ENCODE measurements at regions not wholly inside any gene's neighbourhood (a gene's known extent, or its start where the extent isn't known, plus 50 kb on each side); places are given as distances from the start of the nearest gene placed in this dataset.

DNA sequence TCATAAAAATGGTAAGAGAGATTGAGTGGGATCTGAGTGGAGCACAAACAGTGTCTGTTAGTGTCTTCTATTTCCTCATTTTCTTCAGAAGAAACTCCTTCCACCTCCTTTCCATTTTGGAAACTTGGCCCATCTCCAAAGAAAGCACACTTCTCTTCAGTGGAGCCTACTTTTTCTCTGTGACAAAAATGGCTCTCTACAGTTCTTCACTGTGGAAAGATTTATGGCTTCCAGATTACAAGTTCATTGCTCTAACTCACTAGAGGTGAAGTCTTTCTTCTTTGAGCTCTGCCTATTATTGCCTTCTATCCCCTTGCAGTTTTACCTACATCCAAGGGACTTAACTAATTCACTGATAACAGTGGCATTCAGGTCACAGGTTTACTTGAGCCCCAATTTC, 325.8 kb downstream of the ANTXR2 start:
- peaks cover 18% of the 10 kb centered on the region for H3K4me1 Mint-ChIP-seq
- Histone ChIP-seq H3K27ac (ENCODE audit: low read depth, low read length) (no peak overlapping the region), H3K9me3 (ENCODE audit: control insufficient read depth, low read length) (no peaks in the 10 kb centered on the region), H3K27me3 (ENCODE audit: control insufficient read depth, insufficient read depth, low read length, poor library complexity, severe bottlenecking) (peaks cover 20% of the 10 kb centered on the region), H3K36me3 (ENCODE audit: control insufficient read depth, insufficient read depth, low read length) (no peaks in the 10 kb centered on the region), H3K9ac (ENCODE audit: extremely low read depth, low read length, poor library complexity, severe bottlenecking) (no peak overlapping the region), H3K4me3 (ENCODE audit: low read length) (no peak overlapping the region), H3K4me1 (ENCODE audit: control insufficient read depth, insufficient read depth, low read length) (no peaks in the 10 kb centered on the region)
- H3K9me3 Mint-ChIP-seq, result no peaks in the 10 kb centered on the region
- no peak overlapping the region for H3K4me3 Mint-ChIP-seq
- H3K27me3 Mint-ChIP-seq (ENCODE audit: insufficient read depth), result peaks cover 3% of the 10 kb centered on the region
- H3K36me3 Mint-ChIP-seq (ENCODE audit: low read depth), result no peaks in the 10 kb centered on the region
- no peak for DNase-seq
- TF ChIP-seq, protein P1, sequence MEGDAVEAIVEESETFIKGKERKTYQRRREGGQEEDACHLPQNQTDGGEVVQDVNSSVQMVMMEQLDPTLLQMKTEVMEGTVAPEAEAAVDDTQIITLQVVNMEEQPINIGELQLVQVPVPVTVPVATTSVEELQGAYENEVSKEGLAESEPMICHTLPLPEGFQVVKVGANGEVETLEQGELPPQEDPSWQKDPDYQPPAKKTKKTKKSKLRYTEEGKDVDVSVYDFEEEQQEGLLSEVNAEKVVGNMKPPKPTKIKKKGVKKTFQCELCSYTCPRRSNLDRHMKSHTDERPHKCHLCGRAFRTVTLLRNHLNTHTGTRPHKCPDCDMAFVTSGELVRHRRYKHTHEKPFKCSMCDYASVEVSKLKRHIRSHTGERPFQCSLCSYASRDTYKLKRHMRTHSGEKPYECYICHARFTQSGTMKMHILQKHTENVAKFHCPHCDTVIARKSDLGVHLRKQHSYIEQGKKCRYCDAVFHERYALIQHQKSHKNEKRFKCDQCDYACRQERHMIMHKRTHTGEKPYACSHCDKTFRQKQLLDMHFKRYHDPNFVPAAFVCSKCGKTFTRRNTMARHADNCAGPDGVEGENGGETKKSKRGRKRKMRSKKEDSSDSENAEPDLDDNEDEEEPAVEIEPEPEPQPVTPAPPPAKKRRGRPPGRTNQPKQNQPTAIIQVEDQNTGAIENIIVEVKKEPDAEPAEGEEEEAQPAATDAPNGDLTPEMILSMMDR (conservative IDR thresholded peaks at IDR 0.05), result no peak
- no peak overlapping the region for H3K27ac Mint-ChIP-seq

DNA sequence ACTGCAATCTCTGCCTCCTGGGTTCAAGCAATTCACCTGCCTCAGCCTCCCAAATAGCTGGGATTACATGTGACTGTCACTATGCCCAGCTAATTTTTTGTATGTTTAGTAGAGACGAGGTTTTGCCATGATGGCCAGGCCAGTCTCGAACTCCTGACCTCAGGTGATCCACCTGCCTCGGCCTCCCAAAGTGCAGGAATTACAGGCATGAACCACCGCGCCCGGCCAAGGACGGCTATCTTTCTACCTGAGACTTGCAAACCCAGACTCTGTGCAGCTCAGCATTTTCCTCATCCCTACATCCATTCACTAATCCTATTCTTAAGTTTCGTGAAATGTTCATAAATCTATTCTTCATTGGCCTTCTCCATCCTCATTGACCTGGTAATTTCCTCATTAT, 330.0 kb downstream of the ANTXR2 start:
- H3K27me3 ChIP-seq (ENCODE audit: control insufficient read depth, insufficient read depth, low read length, poor library complexity, severe bottlenecking), result peaks cover 20% of the 10 kb centered on the region
- H3K9me3 ChIP-seq (ENCODE audit: control insufficient read depth, low read length), result no peaks in the 10 kb centered on the region
- H3K4me1 ChIP-seq (ENCODE audit: control insufficient read depth, insufficient read depth, low read length), result no peaks in the 10 kb centered on the region
- no peak for DNase-seq
- H3K36me3 Mint-ChIP-seq (ENCODE audit: low read depth), result no peaks in the 10 kb centered on the region
- H3K27me3 Mint-ChIP-seq (ENCODE audit: insufficient read depth), result peaks cover 3% of the 10 kb centered on the region
- H3K36me3 ChIP-seq (ENCODE audit: control insufficient read depth, insufficient read depth, low read length), result no peaks in the 10 kb centered on the region
- 89 to 95% methylated on average over 8 of the region's 8 CpGs for WGBS, 2 experiments (ENCODE audit: insufficient coverage in 1 of 2, insufficient read length in 1 of 2)
- H3K4me1 Mint-ChIP-seq, result peaks cover 10% of the 10 kb centered on the region
- H3K27ac Mint-ChIP-seq, result no peak overlapping the region
- H3K9ac ChIP-seq (ENCODE audit: extremely low read depth, low read length, poor library complexity, severe bottlenecking), result no peak overlapping the region
- no peaks in the 10 kb centered on the region for H3K9me3 Mint-ChIP-seq
- H3K4me3 Mint-ChIP-seq, result no peak overlapping the region
- no peak overlapping the region for H3K27ac ChIP-seq (ENCODE audit: low read depth, low read length)
- TF ChIP-seq, protein P1 (conservative IDR thresholded peaks at IDR 0.05), result no peak
- no peak overlapping the region for H3K4me3 ChIP-seq (ENCODE audit: low read length)

DNA sequence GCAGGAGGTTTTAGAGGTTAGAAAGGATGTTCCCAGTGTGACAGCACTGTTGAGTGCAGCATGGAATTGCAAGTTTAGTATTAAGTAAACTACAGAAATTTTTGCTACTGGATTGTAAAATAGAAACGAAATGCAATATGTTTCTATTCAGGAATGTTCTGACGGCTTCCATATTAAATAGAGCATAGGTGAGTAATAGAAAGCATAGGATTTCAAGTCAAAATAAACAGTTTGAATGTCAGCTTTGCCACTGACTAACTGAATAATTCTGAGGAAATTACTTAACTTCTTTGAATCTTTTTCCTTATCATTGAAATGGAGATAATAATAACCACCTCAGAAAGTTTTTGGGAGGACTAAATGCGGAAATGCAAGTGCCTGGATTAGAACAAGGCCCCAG, 331.9 kb upstream of the GK2 start:
- Mint-ChIP-seq H3K9me3 (no peaks in the 10 kb centered on the region), H3K27ac (no peak overlapping the region), H3K27me3 (ENCODE audit: insufficient read depth) (peaks cover 3% of the 10 kb centered on the region), H3K4me1 (peaks cover 3% of the 10 kb centered on the region), H3K4me3 (no peak overlapping the region), H3K36me3 (ENCODE audit: low read depth) (no peaks in the 10 kb centered on the region)
- TF ChIP-seq, protein P1 (conservative IDR thresholded peaks at IDR 0.05), result no peak
- Histone ChIP-seq H3K36me3 (ENCODE audit: control insufficient read depth, insufficient read depth, low read length) (no peaks in the 10 kb centered on the region), H3K4me3 (ENCODE audit: low read length) (no peak overlapping the region), H3K4me1 (ENCODE audit: control insufficient read depth, insufficient read depth, low read length) (no peaks in the 10 kb centered on the region), H3K27me3 (ENCODE audit: control insufficient read depth, insufficient read depth, low read length, poor library complexity, severe bottlenecking) (peaks cover 3% of the 10 kb centered on the region), H3K9ac (ENCODE audit: extremely low read depth, low read length, poor library complexity, severe bottlenecking) (no peak overlapping the region), H3K27ac (ENCODE audit: low read depth, low read length) (no peak overlapping the region), H3K9me3 (ENCODE audit: control insufficient read depth, low read length) (no peaks in the 10 kb centered on the region)
- 90% methylated on average over 2 to 3 of the region's 3 CpGs for WGBS, 2 experiments (ENCODE audit: insufficient coverage in 1 of 2, insufficient read length in 1 of 2)
- no peak for DNase-seq

All from endodermal cell (in vitro differentiated cells).